ENCODE measurements at regions not wholly inside any gene's neighbourhood (a gene's known extent, or its start where the extent isn't known, plus 50 kb on each side); places are given as distances from the start of the nearest gene placed in this dataset.
A peak's percentile ranks its signal among the peaks of the same experiment; 100 is the strongest.

DNA sequence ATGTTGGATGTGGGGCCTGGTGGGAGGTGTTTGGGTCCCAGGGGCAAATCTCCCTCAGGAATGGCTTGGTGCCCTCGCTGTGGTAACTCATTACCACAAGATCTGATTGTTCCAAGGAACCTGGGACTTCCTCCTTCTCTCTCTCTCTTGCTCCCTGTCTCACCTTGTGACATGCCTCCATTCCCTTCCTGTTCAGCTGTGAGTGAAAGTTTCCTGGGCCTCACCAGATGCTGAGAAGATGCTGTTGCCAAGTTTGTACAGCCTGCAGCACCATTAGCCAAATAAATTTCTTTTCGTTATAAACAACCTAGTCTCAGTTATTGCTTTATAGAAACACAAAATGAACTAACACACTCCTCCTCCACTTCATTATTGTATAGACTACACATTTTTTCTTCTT is 759.8 kb upstream of the MDGA2 start:
- DNase-seq (ENCODE audit: low read depth), result no peak
- TF ChIP-seq, protein P1, sequence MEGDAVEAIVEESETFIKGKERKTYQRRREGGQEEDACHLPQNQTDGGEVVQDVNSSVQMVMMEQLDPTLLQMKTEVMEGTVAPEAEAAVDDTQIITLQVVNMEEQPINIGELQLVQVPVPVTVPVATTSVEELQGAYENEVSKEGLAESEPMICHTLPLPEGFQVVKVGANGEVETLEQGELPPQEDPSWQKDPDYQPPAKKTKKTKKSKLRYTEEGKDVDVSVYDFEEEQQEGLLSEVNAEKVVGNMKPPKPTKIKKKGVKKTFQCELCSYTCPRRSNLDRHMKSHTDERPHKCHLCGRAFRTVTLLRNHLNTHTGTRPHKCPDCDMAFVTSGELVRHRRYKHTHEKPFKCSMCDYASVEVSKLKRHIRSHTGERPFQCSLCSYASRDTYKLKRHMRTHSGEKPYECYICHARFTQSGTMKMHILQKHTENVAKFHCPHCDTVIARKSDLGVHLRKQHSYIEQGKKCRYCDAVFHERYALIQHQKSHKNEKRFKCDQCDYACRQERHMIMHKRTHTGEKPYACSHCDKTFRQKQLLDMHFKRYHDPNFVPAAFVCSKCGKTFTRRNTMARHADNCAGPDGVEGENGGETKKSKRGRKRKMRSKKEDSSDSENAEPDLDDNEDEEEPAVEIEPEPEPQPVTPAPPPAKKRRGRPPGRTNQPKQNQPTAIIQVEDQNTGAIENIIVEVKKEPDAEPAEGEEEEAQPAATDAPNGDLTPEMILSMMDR (conservative IDR thresholded peaks at IDR 0.05; ENCODE audit: low read depth, low read length), result no peak

DNA sequence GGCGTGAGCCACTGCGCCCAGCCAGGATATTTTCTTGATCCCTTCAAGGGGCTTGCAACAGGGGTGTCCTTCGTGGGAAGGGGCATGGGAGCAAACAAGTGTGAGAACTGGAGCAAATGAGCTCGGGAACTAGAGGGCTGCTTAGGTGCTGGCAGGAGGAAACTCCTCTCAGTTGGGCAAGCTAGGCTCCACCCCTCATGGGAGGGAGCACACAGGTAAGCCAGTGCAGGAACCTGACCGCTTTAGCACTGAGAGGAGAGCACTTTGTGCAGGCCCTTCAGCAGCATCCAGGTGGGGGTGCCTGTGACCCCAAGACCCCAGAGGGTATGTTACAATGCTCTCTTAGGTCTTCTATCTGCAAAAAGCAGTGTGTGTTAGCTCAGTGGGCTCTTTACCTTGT is 755.4 kb upstream of the MDGA2 start:
- TF ChIP-seq, protein P1 (conservative IDR thresholded peaks at IDR 0.05; ENCODE audit: low read depth, low read length), result no peak

More for the DNA sequence above, 759.8 kb upstream of the MDGA2 start:
- no peak overlapping the region for H3K4me3 ChIP-seq (ENCODE audit: low read depth, low read length)

DNA sequence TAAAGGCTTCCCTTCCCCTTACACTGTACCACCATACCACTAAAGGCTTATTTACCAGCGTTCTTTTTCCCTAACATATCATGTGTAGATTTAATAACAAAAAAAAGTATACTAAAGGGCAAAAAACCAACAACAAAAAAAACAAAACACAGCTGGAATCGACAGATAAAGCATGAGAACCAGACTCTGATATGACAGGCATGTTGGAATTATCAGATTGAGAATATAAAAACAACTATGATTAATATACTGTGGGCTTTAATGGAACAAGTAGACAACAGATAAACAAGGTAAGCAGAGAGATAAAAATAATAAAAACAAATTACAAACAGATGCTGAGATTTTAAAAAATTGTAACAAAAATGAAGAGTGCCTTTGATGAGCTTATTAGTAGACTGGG is 754.1 kb upstream of the MDGA2 start:
- DNase-seq (ENCODE audit: low read depth), result no peak
- H3K4me3 ChIP-seq (ENCODE audit: low read depth, low read length), result no peak overlapping the region
- TF ChIP-seq, protein P1 (conservative IDR thresholded peaks at IDR 0.05; ENCODE audit: low read depth, low read length), result no peak

More for the DNA sequence above, 755.4 kb upstream of the MDGA2 start:
- no peak for DNase-seq (ENCODE audit: low read depth)
- no peak overlapping the region for H3K4me3 ChIP-seq (ENCODE audit: low read depth, low read length)

DNA sequence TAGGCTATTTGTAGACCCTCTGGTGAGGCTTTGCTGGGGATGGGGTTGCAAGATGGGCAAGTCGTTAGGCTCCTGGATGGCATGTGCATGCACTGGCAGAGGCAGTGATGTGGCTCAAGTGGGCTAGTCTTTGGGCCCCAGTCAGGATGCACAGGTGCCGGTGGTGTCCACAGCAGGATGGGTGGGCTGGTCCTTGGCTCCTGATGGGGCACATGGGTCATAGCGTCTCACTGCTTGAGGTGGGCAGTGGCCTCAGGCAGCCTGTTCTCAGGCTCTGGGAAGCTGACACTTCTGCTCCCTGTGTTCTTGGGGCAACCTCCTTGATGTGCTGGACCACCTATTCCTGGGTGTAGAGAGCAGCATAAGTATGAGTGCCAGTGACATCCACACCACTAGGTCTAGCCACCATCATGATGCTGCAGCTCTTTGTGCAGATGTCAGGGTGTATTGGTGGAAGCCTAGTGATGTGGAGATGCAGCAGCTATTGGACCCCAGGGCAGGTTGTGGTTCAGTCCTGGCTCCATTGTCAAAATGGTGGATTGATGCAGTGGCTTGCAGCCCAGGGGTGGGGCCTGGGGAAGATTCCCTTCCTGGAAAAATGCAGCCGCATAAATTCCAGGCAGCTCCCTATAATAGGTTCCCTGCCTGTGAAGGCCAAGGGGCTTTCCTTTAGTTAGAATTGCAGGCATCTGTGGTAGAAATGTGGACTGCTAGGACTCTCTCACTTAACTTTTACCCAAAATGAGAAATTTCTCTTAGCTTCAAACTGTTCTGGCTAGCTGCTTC is 742.5 kb upstream of the MDGA2 start:
- H3K4me3 ChIP-seq (ENCODE audit: low read depth, low read length), result no peak overlapping the region
- TF ChIP-seq, protein P1 (conservative IDR thresholded peaks at IDR 0.05; ENCODE audit: low read depth, low read length), result no peak
- no peak for DNase-seq (ENCODE audit: low read depth)

DNA sequence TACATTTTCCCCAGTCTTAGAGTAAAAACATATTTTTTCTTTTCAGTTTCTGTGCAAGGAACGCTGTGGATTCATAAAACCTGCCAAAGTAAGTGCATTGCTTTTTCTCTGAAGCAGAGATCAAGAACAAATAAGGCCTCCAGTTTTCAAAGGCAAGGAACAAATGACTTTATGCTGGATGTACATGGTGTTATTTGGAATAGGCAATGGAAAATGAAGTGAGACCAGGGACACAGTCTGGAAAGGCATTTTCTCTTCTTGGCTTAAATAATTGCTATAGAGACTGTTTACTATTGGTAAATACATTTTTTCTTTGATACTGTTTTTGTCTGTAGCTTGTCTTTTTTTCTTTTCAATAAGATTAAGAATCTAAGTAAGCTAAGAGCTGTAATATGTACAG is 725.9 kb upstream of the MDGA2 start:
- no peak for DNase-seq (ENCODE audit: low read depth)
- TF ChIP-seq, protein P1 (conservative IDR thresholded peaks at IDR 0.05; ENCODE audit: low read depth, low read length), result no peak

DNA sequence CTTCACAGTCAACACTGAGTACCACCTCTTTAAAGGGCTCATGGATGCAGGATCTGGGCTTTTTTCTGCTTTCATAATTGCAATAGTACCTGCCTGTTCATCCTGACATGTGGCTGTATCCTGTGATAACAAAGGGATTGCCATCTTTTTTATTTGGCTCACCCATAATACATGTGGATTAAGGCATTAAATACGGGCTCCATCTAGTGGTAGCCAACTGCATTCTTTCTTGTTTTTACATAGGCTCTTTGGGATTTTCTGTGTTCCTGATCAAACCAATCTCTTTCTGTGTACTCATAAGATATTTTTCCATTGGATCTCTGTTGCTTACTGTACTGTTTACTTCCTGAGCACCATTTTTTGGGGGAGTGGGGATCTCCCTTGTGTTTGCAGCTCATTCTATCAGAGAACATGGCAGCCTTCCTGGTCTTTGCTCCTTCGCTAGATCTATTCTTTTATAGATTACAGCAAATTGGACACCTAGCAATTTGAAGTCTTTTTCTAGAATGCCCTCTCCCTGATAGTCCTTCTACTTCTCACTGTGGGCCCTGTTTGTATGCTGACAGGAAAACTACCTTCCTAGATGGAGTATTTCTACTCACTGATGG is 723.4 kb upstream of the MDGA2 start:
- TF ChIP-seq, protein P1 (conservative IDR thresholded peaks at IDR 0.05; ENCODE audit: low read depth, low read length), result peak; percentile 73
- peak; percentile 4 for DNase-seq (ENCODE audit: low read depth)
- H3K4me3 ChIP-seq (ENCODE audit: low read depth, low read length), result no peak overlapping the region

More for the DNA sequence above, 725.9 kb upstream of the MDGA2 start:
- no peak overlapping the region for H3K4me3 ChIP-seq (ENCODE audit: low read depth, low read length)
